ENCODE measurements at regions not wholly inside any gene's neighbourhood (a gene's known extent, or its start where the extent isn't known, plus 50 kb on each side); places are given as distances from the start of the nearest gene placed in this dataset.

GRCh38 chr6:82484001-82484400, 120.4 kb downstream of the TPBG start:
- no peaks in the 10 kb centered on the region for H3K9me3 ChIP-seq
- H3K36me3 ChIP-seq: no peaks in the 10 kb centered on the region
- no peak for TF ChIP-seq CTCF (IDR thresholded peaks at IDR 0.05; ENCODE audit: low read depth, low read length)
- no peak overlapping the region for H3K4me3 ChIP-seq (ENCODE audit: low read depth, low read length)
- no peak for DNase-seq
- no peaks in the 10 kb centered on the region for H3K4me1 ChIP-seq
- H3K27me3 ChIP-seq: no peaks in the 10 kb centered on the region

GRCh38 chr6:82484737-82485626, 121.4 kb downstream of the TPBG start:
- no peak overlapping the region for H3K4me3 ChIP-seq (ENCODE audit: low read depth, low read length)
- no peak for DNase-seq

GRCh38 chr6:82487895-82488294, 124.3 kb downstream of the TPBG start:
- Histone ChIP-seq H3K4me3 (ENCODE audit: low read depth, low read length) (no peak overlapping the region), H3K36me3 (no peaks in the 10 kb centered on the region), H3K27me3 (no peaks in the 10 kb centered on the region), H3K9me3 (no peaks in the 10 kb centered on the region), H3K4me1 (no peaks in the 10 kb centered on the region)
- DNase-seq: no peak
- no peak for TF ChIP-seq CTCF (IDR thresholded peaks at IDR 0.05; ENCODE audit: low read depth, low read length)

More at GRCh38 chr6:82484737-82485626, 121.4 kb downstream of the TPBG start:
- Histone ChIP-seq H3K27me3 (no peaks in the 10 kb centered on the region), H3K36me3 (no peaks in the 10 kb centered on the region), H3K9me3 (no peaks in the 10 kb centered on the region), H3K4me1 (no peaks in the 10 kb centered on the region)
- TF ChIP-seq CTCF (IDR thresholded peaks at IDR 0.05; ENCODE audit: low read depth, low read length): no peak

- Histone ChIP-seq H3K9me3 (no peaks in the 10 kb centered on the region), H3K4me3 (ENCODE audit: low read depth, low read length) (no peak overlapping the region), H3K27me3 (no peaks in the 10 kb centered on the region), H3K4me1 (no peaks in the 10 kb centered on the region; the same call in 1 of the 2 replicates), H3K36me3 (no peaks in the 10 kb centered on the region)
- no peak for DNase-seq
- TF ChIP-seq CTCF (IDR thresholded peaks at IDR 0.05; ENCODE audit: low read depth, low read length): no peak
These were observed 124.8 kb downstream of the TPBG start for GRCh38 chr6:82488403-82488802.

- DNase-seq: no peak
These were observed 128.5 kb downstream of the TPBG start for GRCh38 chr6:82492134-82492533.

More at GRCh38 chr6:82492134-82492533, 128.5 kb downstream of the TPBG start:
- no peaks in the 10 kb centered on the region for H3K9me3 ChIP-seq
- no peak for TF ChIP-seq CTCF (IDR thresholded peaks at IDR 0.05; ENCODE audit: low read depth, low read length)
- no peaks in the 10 kb centered on the region for H3K27me3 ChIP-seq
- H3K36me3 ChIP-seq: no peaks in the 10 kb centered on the region
- no peak overlapping the region for H3K4me3 ChIP-seq (ENCODE audit: low read depth, low read length)
- no peaks in the 10 kb centered on the region; the same call in 1 of the 2 replicates for H3K4me1 ChIP-seq

Data from BE2C (cell line).